HCT116 (cell line): ENCODE measurements at regions not wholly inside any gene's neighbourhood (a gene's known extent, or its start where the extent isn't known, plus 50 kb on each side); places are given as distances from the start of the nearest gene placed in this dataset.

ENCODE experiments used
- ATAC-seq: fragments of 200-7000 bp; cut with Tn5 transposase; 2 replicates; pipeline ENCODE4 v1.9.1; 2020; ENCODE audit warnings: mild to moderate bottlenecking, moderate library complexity
- BruUV-seq: library from RNA; stranded (reverse); fragments of 400-500 nt; replicated peaks from 2 replicates; lab custom pipeline; 2021; lab: Mats Ljungman, UMichigan
- CTCF ChIA-PET: fragments of 300-600 bp; sonication (Branson Sonifier 250); formaldehyde crosslinking; loops from one replicate; lab custom pipeline; 2021; ENCODE audit warnings: antibody characterized with exemption; lab: Charles Lee
- POLR2A ChIA-PET: fragments of 300-600, 350-600 bp; sonication (Branson Sonifier 250); formaldehyde crosslinking; loops from one replicate; lab custom pipeline; 2021; ENCODE audit warnings: antibody characterized with exemption; lab: Charles Lee
- RAD21 ChIA-PET, 2 experiments: fragments of 300-600 bp; sonication (Branson Sonifier 250); formaldehyde crosslinking; loops; one replicate each; lab custom pipeline; 2023; ENCODE audit warnings: low total read pairs in 2 of 2; ENCODE audit not compliant: uncharacterized antibody in 2 of 2, unreplicated experiment in 2 of 2, low non-redundant PET in 1 of 2; lab: Charles Lee
- DNase-seq: peaks from one replicate; pipeline ENCODE4 v3.0.0-alpha.2; 2010; ENCODE audit warnings: low read depth, low spot score
- H2AFZ ChIP-seq: fragments of 200-600 bp; shearing (Covaris generic), sonication (generic); 2 replicates; pipeline ENCODE4 v1.6.1; 2017; ENCODE audit warnings: low read depth, mixed run types, mixed read lengths, antibody characterized with exemption, low read length; ENCODE audit not compliant: poor library complexity, severe bottlenecking
- H3K27ac ChIP-seq: 2 replicates; pipeline ENCODE4 v1.5.1; 2012; ENCODE audit warnings: low read depth, low read length
- H3K27me3 ChIP-seq: fragments of 200-600 bp; sonication (generic); 2 replicates; pipeline ENCODE4 v1.6.1; 2016; ENCODE audit warnings: mixed run types, low read length, mixed read lengths; ENCODE audit not compliant: insufficient read depth
- H3K36me3 ChIP-seq, 2 experiments: fragments of 200-500 bp in 1 of 2; fragments of 200-600 bp in 1 of 2; sonication (Bioruptor generic) in 1 of 2; sonication (generic) in 1 of 2; 2 replicates each; pipeline versions ENCODE4 v1.5.1 to v1.6.1; 2014 to 2016; ENCODE audit warnings: low read length in 2 of 2, inconsistent platforms in 1 of 2, mixed read lengths in 1 of 2, mixed run types in 1 of 2; ENCODE audit not compliant: insufficient read depth in 2 of 2, control insufficient read depth in 1 of 2
- H3K4me1 ChIP-seq, 2 experiments: fragments of 200-600 bp in 1 of 2; sonication (generic) in 1 of 2; 2 replicates each; pipeline versions ENCODE4 v1.5.1 to v1.6.1; 2012 to 2017; ENCODE audit warnings: low read length in 2 of 2, inconsistent platforms in 1 of 2, mild to moderate bottlenecking in 1 of 2, mixed read lengths in 1 of 2, mixed run types in 1 of 2, moderate library complexity in 1 of 2; ENCODE audit not compliant: insufficient read depth in 2 of 2, control insufficient read depth in 1 of 2
- H3K4me2 ChIP-seq: fragments of 200-600 bp; sonication (generic); 2 replicates; pipeline ENCODE4 v1.6.1; 2017; ENCODE audit warnings: mixed run types, low read length, mixed read lengths
- H3K4me3 ChIP-seq, 2 experiments: fragments of 200-600 bp in 1 of 2; sonication (generic) in 1 of 2; replicated peaks in 1 of 2; 2 replicates each; pipeline ENCODE4 v1.5.1; 2011 to 2016; ENCODE audit warnings: low read length in 2 of 2, control low read depth in 1 of 2, low read depth in 1 of 2, mild to moderate bottlenecking in 1 of 2, mixed read lengths in 1 of 2, mixed run types in 1 of 2
- H3K79me2 ChIP-seq: fragments of 200-600 bp; sonication (generic); 2 replicates; pipeline ENCODE4 v1.6.1; 2017; ENCODE audit warnings: mild to moderate bottlenecking, mixed run types, low read length, moderate library complexity, mixed read lengths; ENCODE audit not compliant: insufficient read depth
- H3K9ac ChIP-seq: fragments of 200-600 bp; sonication (generic); 2 replicates; pipeline ENCODE4 v1.6.1; 2016; ENCODE audit warnings: low read length, mixed read lengths
- H3K9me2 ChIP-seq: fragments of 200-600 bp; sonication (generic), shearing (Covaris generic); 2 replicates; pipeline ENCODE4 v1.6.1; 2017; ENCODE audit warnings: mixed run types, mild to moderate bottlenecking, moderate library complexity; ENCODE audit not compliant: insufficient read depth
- H3K9me3 ChIP-seq, 2 experiments: fragments of 200-500 bp in 1 of 2; fragments of 200-600 bp in 1 of 2; sonication (Bioruptor generic) in 1 of 2; sonication (generic) in 1 of 2; 2 replicates each; pipeline ENCODE4 v1.6.1; 2014 to 2017; ENCODE audit warnings: low read length in 2 of 2, mixed read lengths in 2 of 2, inconsistent platforms in 1 of 2, low read depth in 1 of 2, mild to moderate bottlenecking in 1 of 2, mixed run types in 1 of 2, moderate library complexity in 1 of 2; ENCODE audit not compliant: control insufficient read depth in 1 of 2, insufficient read depth in 1 of 2
- H4K20me1 ChIP-seq: fragments of 200-600 bp; sonication (generic), shearing (Covaris generic); 2 replicates; pipeline ENCODE4 v1.6.1; 2017; ENCODE audit warnings: mixed run types, mild to moderate bottlenecking, moderate library complexity; ENCODE audit not compliant: insufficient read depth
- ATF3 ChIP-seq: IDR thresholded peaks from 2 replicates; pipeline ENCODE4 v1.6.1; 2012
- CBX3 ChIP-seq: IDR thresholded peaks from 2 replicates; pipeline ENCODE4 v1.6.1; 2012; ENCODE audit warnings: low read depth
- CEBPB ChIP-seq: IDR thresholded peaks from 2 replicates; pipeline ENCODE4 v1.6.1; 2012; ENCODE audit warnings: low read depth
- CTCF ChIP-seq, 3 experiments: fragments of 200-600 bp in 1 of 3; sonication (generic) in 1 of 3; IDR thresholded peaks in 2 of 3; conservative IDR thresholded peaks in 1 of 3; 2 replicates each; pipeline ENCODE4 v1.5.1; 2012 to 2017; ENCODE audit warnings: low read depth in 2 of 3, low read length in 2 of 3, antibody characterized with exemption in 1 of 3, borderline replicate concordance in 1 of 3, control low read depth in 1 of 3, mild to moderate bottlenecking in 1 of 3, mixed read lengths in 1 of 3, mixed run types in 1 of 3, moderate library complexity in 1 of 3; ENCODE audit not compliant: insufficient read depth in 1 of 3
- EZH2 ChIP-seq: fragments of 200-600 bp; sonication (generic); IDR thresholded peaks from 2 replicates; pipeline ENCODE4 v1.6.1; 2017; ENCODE audit warnings: antibody characterized with exemption, mixed run types
- EZH2phosphoT487 ChIP-seq: fragments of 200-600 bp; IDR thresholded peaks from 2 replicates; pipeline ENCODE4 v1.6.1; 2018; ENCODE audit warnings: antibody characterized with exemption, borderline replicate concordance
- JUND ChIP-seq: IDR thresholded peaks from 2 replicates; pipeline ENCODE4 v1.6.1; 2012
- MAX ChIP-seq: IDR thresholded peaks from 2 replicates; pipeline ENCODE4 v1.6.1; 2012
- POLR2A ChIP-seq: IDR thresholded peaks from 2 replicates; pipeline ENCODE4 v1.7.0; 2011; ENCODE audit warnings: borderline replicate concordance; ENCODE audit not compliant: insufficient read depth, insufficient read length; ENCODE audit errors: extremely low read depth
- POLR2AphosphoS5 ChIP-seq: IDR thresholded peaks from 2 replicates; pipeline ENCODE4 v1.6.1; 2011; ENCODE audit warnings: mild to moderate bottlenecking, low read depth, low read length, moderate library complexity
- REST ChIP-seq: IDR thresholded peaks from 2 replicates; pipeline ENCODE4 v1.6.1; 2012; ENCODE audit warnings: low read depth
- TCF7L2 ChIP-seq: IDR thresholded peaks from 2 replicates; pipeline ENCODE4 v1.7.0; 2011; ENCODE audit warnings: borderline replicate concordance, inconsistent platforms; ENCODE audit not compliant: insufficient read depth, insufficient read length; ENCODE audit errors: extremely low read depth
- YY1 ChIP-seq: IDR thresholded peaks from 2 replicates; pipeline ENCODE4 v1.6.1; 2011; ENCODE audit warnings: low read length, low read depth, moderate library complexity, mild to moderate bottlenecking; ENCODE audit not compliant: insufficient replicate concordance; ENCODE audit errors: extremely low read depth
- ZFX ChIP-seq: fragments of 450-650 bp; IDR thresholded peaks from 2 replicates; pipeline ENCODE4 v1.6.1; 2017
- ZNF274 ChIP-seq: fragments of 200-500 bp; sonication (Bioruptor generic); IDR thresholded peaks from 2 replicates; pipeline ENCODE4 v1.6.1; 2014; ENCODE audit warnings: mild to moderate bottlenecking, low read depth, low read length, inconsistent platforms
- intact Hi-C: fragments of 100-400 bp; cut with micrococcal nuclease; formaldehyde crosslinking; loops from 2 replicates; pipeline ENCODE4 v1.10.0; 2022

GRCh38 chr18:41036346-41036745, 918.7 kb upstream of the PIK3C3 start:
- CTCF ChIA-PET, result no interaction called here
- no peaks in the 10 kb centered on the region for H3K9me2 ChIP-seq
- ATAC-seq, result no peak
- no peak overlapping the region for H3K4me2 ChIP-seq
- intact Hi-C loops, result no loop called here
- H3K9ac ChIP-seq, result no peak overlapping the region
- RAD21 ChIA-PET, result no interaction called here
- no peaks in the 10 kb centered on the region for H3K79me2 ChIP-seq
- no peak overlapping the region for H2AFZ ChIP-seq
- no peaks in the 10 kb centered on the region for H3K27me3 ChIP-seq
- no TSS peak for BruUV-seq
- POLR2A ChIA-PET, result no interaction called here
- TF ChIP-seq ZFX (no peak), JUND (no peak), CTCF (IDR thresholded peaks at IDR 0.05 in 2 of 3, conservative IDR thresholded peaks at IDR 0.05 in 1 of 3; ENCODE audit: borderline replicate concordance in 1 of 3, insufficient read depth in 1 of 3, low read depth in 2 of 3, low read length in 2 of 3) (no peak), EZH2phosphoT487 (no peak), ATF3 (no peak), MAX (no peak), YY1 (no peak), POLR2A (no peak), POLR2AphosphoS5 (no peak), ZNF274 (no peak), TCF7L2 (no peak), CBX3 (no peak), CEBPB (no peak), REST (no peak), EZH2 (no peak)
- no peaks in the 10 kb centered on the region for H4K20me1 ChIP-seq
- no peak overlapping the region for H3K4me3 ChIP-seq
- H3K4me1 ChIP-seq, result no peaks in the 10 kb centered on the region
- no peak overlapping the region for H3K27ac ChIP-seq
- peaks cover 18 to 25% of the 10 kb centered on the region in 2 experiments; a peak in 3 of 4 replicates for H3K9me3 ChIP-seq
- no peak for DNase-seq
- no peaks in the 10 kb centered on the region for H3K36me3 ChIP-seq
